HCT116 (cell line): ENCODE measurements at regions not wholly inside any gene's neighbourhood (a gene's known extent, or its start where the extent isn't known, plus 50 kb on each side); places are given as distances from the start of the nearest gene placed in this dataset.

ENCODE experiments used
- ATAC-seq: fragments of 200-7000 bp; cut with Tn5 transposase; 2 replicates; pipeline ENCODE4 v1.9.1; 2020; ENCODE audit warnings: mild to moderate bottlenecking, moderate library complexity
- BruUV-seq: library from RNA; stranded (reverse); fragments of 400-500 nt; replicated peaks from 2 replicates; lab custom pipeline; 2021; lab: Mats Ljungman, UMichigan
- CTCF ChIA-PET: fragments of 300-600 bp; sonication (Branson Sonifier 250); formaldehyde crosslinking; loops from one replicate; lab custom pipeline; 2021; ENCODE audit warnings: antibody characterized with exemption; lab: Charles Lee
- POLR2A ChIA-PET: fragments of 300-600, 350-600 bp; sonication (Branson Sonifier 250); formaldehyde crosslinking; loops from one replicate; lab custom pipeline; 2021; ENCODE audit warnings: antibody characterized with exemption; lab: Charles Lee
- RAD21 ChIA-PET, 2 experiments: fragments of 300-600 bp; sonication (Branson Sonifier 250); formaldehyde crosslinking; loops; one replicate each; lab custom pipeline; 2023; ENCODE audit warnings: low total read pairs in 2 of 2; ENCODE audit not compliant: uncharacterized antibody in 2 of 2, unreplicated experiment in 2 of 2, low non-redundant PET in 1 of 2; lab: Charles Lee
- DNase-seq: peaks from one replicate; pipeline ENCODE4 v3.0.0-alpha.2; 2010; ENCODE audit warnings: low read depth, low spot score
- H2AFZ ChIP-seq: fragments of 200-600 bp; shearing (Covaris generic), sonication (generic); 2 replicates; pipeline ENCODE4 v1.6.1; 2017; ENCODE audit warnings: low read depth, mixed run types, mixed read lengths, antibody characterized with exemption, low read length; ENCODE audit not compliant: poor library complexity, severe bottlenecking
- H3K27ac ChIP-seq: 2 replicates; pipeline ENCODE4 v1.5.1; 2012; ENCODE audit warnings: low read depth, low read length
- H3K27me3 ChIP-seq: fragments of 200-600 bp; sonication (generic); 2 replicates; pipeline ENCODE4 v1.6.1; 2016; ENCODE audit warnings: mixed run types, low read length, mixed read lengths; ENCODE audit not compliant: insufficient read depth
- H3K36me3 ChIP-seq, 2 experiments: fragments of 200-500 bp in 1 of 2; fragments of 200-600 bp in 1 of 2; sonication (Bioruptor generic) in 1 of 2; sonication (generic) in 1 of 2; 2 replicates each; pipeline versions ENCODE4 v1.5.1 to v1.6.1; 2014 to 2016; ENCODE audit warnings: low read length in 2 of 2, inconsistent platforms in 1 of 2, mixed read lengths in 1 of 2, mixed run types in 1 of 2; ENCODE audit not compliant: insufficient read depth in 2 of 2, control insufficient read depth in 1 of 2
- H3K4me1 ChIP-seq, 2 experiments: fragments of 200-600 bp in 1 of 2; sonication (generic) in 1 of 2; 2 replicates each; pipeline versions ENCODE4 v1.5.1 to v1.6.1; 2012 to 2017; ENCODE audit warnings: low read length in 2 of 2, inconsistent platforms in 1 of 2, mild to moderate bottlenecking in 1 of 2, mixed read lengths in 1 of 2, mixed run types in 1 of 2, moderate library complexity in 1 of 2; ENCODE audit not compliant: insufficient read depth in 2 of 2, control insufficient read depth in 1 of 2
- H3K4me2 ChIP-seq: fragments of 200-600 bp; sonication (generic); 2 replicates; pipeline ENCODE4 v1.6.1; 2017; ENCODE audit warnings: mixed run types, low read length, mixed read lengths
- H3K4me3 ChIP-seq, 2 experiments: fragments of 200-600 bp in 1 of 2; sonication (generic) in 1 of 2; replicated peaks in 1 of 2; 2 replicates each; pipeline ENCODE4 v1.5.1; 2011 to 2016; ENCODE audit warnings: low read length in 2 of 2, control low read depth in 1 of 2, low read depth in 1 of 2, mild to moderate bottlenecking in 1 of 2, mixed read lengths in 1 of 2, mixed run types in 1 of 2
- H3K79me2 ChIP-seq: fragments of 200-600 bp; sonication (generic); 2 replicates; pipeline ENCODE4 v1.6.1; 2017; ENCODE audit warnings: mild to moderate bottlenecking, mixed run types, low read length, moderate library complexity, mixed read lengths; ENCODE audit not compliant: insufficient read depth
- H3K9ac ChIP-seq: fragments of 200-600 bp; sonication (generic); 2 replicates; pipeline ENCODE4 v1.6.1; 2016; ENCODE audit warnings: low read length, mixed read lengths
- H3K9me2 ChIP-seq: fragments of 200-600 bp; sonication (generic), shearing (Covaris generic); 2 replicates; pipeline ENCODE4 v1.6.1; 2017; ENCODE audit warnings: mixed run types, mild to moderate bottlenecking, moderate library complexity; ENCODE audit not compliant: insufficient read depth
- H3K9me3 ChIP-seq, 2 experiments: fragments of 200-500 bp in 1 of 2; fragments of 200-600 bp in 1 of 2; sonication (Bioruptor generic) in 1 of 2; sonication (generic) in 1 of 2; 2 replicates each; pipeline ENCODE4 v1.6.1; 2014 to 2017; ENCODE audit warnings: low read length in 2 of 2, mixed read lengths in 2 of 2, inconsistent platforms in 1 of 2, low read depth in 1 of 2, mild to moderate bottlenecking in 1 of 2, mixed run types in 1 of 2, moderate library complexity in 1 of 2; ENCODE audit not compliant: control insufficient read depth in 1 of 2, insufficient read depth in 1 of 2
- H4K20me1 ChIP-seq: fragments of 200-600 bp; sonication (generic), shearing (Covaris generic); 2 replicates; pipeline ENCODE4 v1.6.1; 2017; ENCODE audit warnings: mixed run types, mild to moderate bottlenecking, moderate library complexity; ENCODE audit not compliant: insufficient read depth
- CBX3 ChIP-seq: IDR thresholded peaks from 2 replicates; pipeline ENCODE4 v1.6.1; 2012; ENCODE audit warnings: low read depth
- CEBPB ChIP-seq: IDR thresholded peaks from 2 replicates; pipeline ENCODE4 v1.6.1; 2012; ENCODE audit warnings: low read depth
- CTCF ChIP-seq, 3 experiments: fragments of 200-600 bp in 1 of 3; sonication (generic) in 1 of 3; IDR thresholded peaks in 2 of 3; conservative IDR thresholded peaks in 1 of 3; 2 replicates each; pipeline ENCODE4 v1.5.1; 2012 to 2017; ENCODE audit warnings: low read depth in 2 of 3, low read length in 2 of 3, antibody characterized with exemption in 1 of 3, borderline replicate concordance in 1 of 3, control low read depth in 1 of 3, mild to moderate bottlenecking in 1 of 3, mixed read lengths in 1 of 3, mixed run types in 1 of 3, moderate library complexity in 1 of 3; ENCODE audit not compliant: insufficient read depth in 1 of 3
- EGR1 ChIP-seq: IDR thresholded peaks from 2 replicates; pipeline ENCODE4 v1.6.1; 2012; ENCODE audit warnings: low read depth
- ELF1 ChIP-seq: IDR thresholded peaks from 2 replicates; pipeline ENCODE4 v1.6.1; 2012; ENCODE audit warnings: low read depth, borderline replicate concordance
- FOSL1 ChIP-seq: IDR thresholded peaks from 2 replicates; pipeline ENCODE4 v1.6.1; 2012; ENCODE audit warnings: low read depth
- JUND ChIP-seq: IDR thresholded peaks from 2 replicates; pipeline ENCODE4 v1.6.1; 2012
- MAX ChIP-seq: IDR thresholded peaks from 2 replicates; pipeline ENCODE4 v1.6.1; 2012
- POLR2A ChIP-seq: IDR thresholded peaks from 2 replicates; pipeline ENCODE4 v1.7.0; 2011; ENCODE audit warnings: borderline replicate concordance; ENCODE audit not compliant: insufficient read depth, insufficient read length; ENCODE audit errors: extremely low read depth
- POLR2AphosphoS5 ChIP-seq: IDR thresholded peaks from 2 replicates; pipeline ENCODE4 v1.6.1; 2011; ENCODE audit warnings: mild to moderate bottlenecking, low read depth, low read length, moderate library complexity
- SIN3A ChIP-seq: IDR thresholded peaks from 2 replicates; pipeline ENCODE4 v1.6.1; 2012; ENCODE audit warnings: low read depth
- SP1 ChIP-seq: IDR thresholded peaks from 2 replicates; pipeline ENCODE4 v1.6.1; 2012; ENCODE audit warnings: low read depth
- YY1 ChIP-seq: IDR thresholded peaks from 2 replicates; pipeline ENCODE4 v1.6.1; 2011; ENCODE audit warnings: low read length, low read depth, moderate library complexity, mild to moderate bottlenecking; ENCODE audit not compliant: insufficient replicate concordance; ENCODE audit errors: extremely low read depth
- ZFX ChIP-seq: fragments of 450-650 bp; IDR thresholded peaks from 2 replicates; pipeline ENCODE4 v1.6.1; 2017
- ZNF274 ChIP-seq: fragments of 200-500 bp; sonication (Bioruptor generic); IDR thresholded peaks from 2 replicates; pipeline ENCODE4 v1.6.1; 2014; ENCODE audit warnings: mild to moderate bottlenecking, low read depth, low read length, inconsistent platforms
- intact Hi-C: fragments of 100-400 bp; cut with micrococcal nuclease; formaldehyde crosslinking; loops from 2 replicates; pipeline ENCODE4 v1.10.0; 2022
- TF ChIP-seq, protein P1 (sequence below): IDR thresholded peaks from 2 replicates; pipeline ENCODE4 v1.6.1; 2012

GRCh38 chr4:1476140-1476513 lies 69.9 kb upstream of the NKX1-1 start:
- Histone ChIP-seq H3K27me3 (no peaks in the 10 kb centered on the region), H4K20me1 (no peaks in the 10 kb centered on the region), H3K9ac (no peak overlapping the region), H3K9me3 (peaks cover 0 to 5% of the 10 kb centered on the region in 2 experiments; a peak in 2 of 4 replicates), H3K27ac (no peak overlapping the region), H3K36me3 (no peaks in the 10 kb centered on the region), H3K4me1 (no peaks in the 10 kb centered on the region), H3K4me3 (no peak overlapping the region), H3K4me2 (no peak overlapping the region), H3K9me2 (no peaks in the 10 kb centered on the region), H2AFZ (no peak overlapping the region), H3K79me2 (no peaks in the 10 kb centered on the region)
- no peak for DNase-seq
- intact Hi-C loops, result no loop called here
- no TSS peak for BruUV-seq
- CTCF ChIA-PET, result no interaction called here
- TF ChIP-seq CBX3, result no peak
- no peak for ATAC-seq
- RAD21 ChIA-PET, result no interaction called here
- POLR2A ChIA-PET, result no interaction called here

- CTCF ChIA-PET, result no interaction called here
Observed at GRCh38 chr4:1475277-1476139, 69.3 kb upstream of the NKX1-1 start.

More at GRCh38 chr4:1475277-1476139, 69.3 kb upstream of the NKX1-1 start:
- DNase-seq, result no peak
- Histone ChIP-seq H3K27ac (no peak overlapping the region), H3K9me3 (peaks cover 0 to under 1% of the 10 kb centered on the region in 2 experiments; a peak in 1 of 4 replicates), H3K4me3 (no peak overlapping the region), H3K27me3 (no peaks in the 10 kb centered on the region), H3K79me2 (no peaks in the 10 kb centered on the region), H3K9ac (no peak overlapping the region), H4K20me1 (no peaks in the 10 kb centered on the region), H3K4me2 (no peak overlapping the region), H3K9me2 (no peaks in the 10 kb centered on the region), H3K36me3 (no peaks in the 10 kb centered on the region), H2AFZ (no peak overlapping the region), H3K4me1 (no peaks in the 10 kb centered on the region)
- intact Hi-C loops, result no loop called here
- RAD21 ChIA-PET, result no interaction called here
- BruUV-seq, result no TSS peak
- no peak for TF ChIP-seq POLR2A
- no peak for TF ChIP-seq POLR2AphosphoS5
- TF ChIP-seq, protein P1, sequence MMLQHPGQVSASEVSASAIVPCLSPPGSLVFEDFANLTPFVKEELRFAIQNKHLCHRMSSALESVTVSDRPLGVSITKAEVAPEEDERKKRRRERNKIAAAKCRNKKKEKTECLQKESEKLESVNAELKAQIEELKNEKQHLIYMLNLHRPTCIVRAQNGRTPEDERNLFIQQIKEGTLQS, result no peak
- no peak for TF ChIP-seq SIN3A
- no peak for TF ChIP-seq EGR1
- no peak for TF ChIP-seq ELF1
- no peak for TF ChIP-seq CEBPB
- TF ChIP-seq SP1, result no peak
- TF ChIP-seq MAX, result no peak
- no peak for TF ChIP-seq FOSL1
- no peak for TF ChIP-seq YY1
- TF ChIP-seq ZNF274, result no peak
- no peak for TF ChIP-seq ZFX
- no peak for TF ChIP-seq CTCF (IDR thresholded peaks at IDR 0.05 in 2 of 3, conservative IDR thresholded peaks at IDR 0.05 in 1 of 3; ENCODE audit: borderline replicate concordance in 1 of 3, insufficient read depth in 1 of 3, low read depth in 2 of 3, low read length in 2 of 3)
- no peak for TF ChIP-seq JUND
- POLR2A ChIA-PET, result no interaction called here
- ATAC-seq, result no peak
